GM20000 (cell line): ENCODE measurements at regions not wholly inside any gene's neighbourhood (a gene's known extent, or its start where the extent isn't known, plus 50 kb on each side); places are given as distances from the start of the nearest gene placed in this dataset.

Experiments
- DNase-seq: peaks from one replicate; pipeline ENCODE4 v3.0.0; 2012; ENCODE audit warnings: low spot score
- TF ChIP-seq, protein P1 (sequence below): IDR thresholded peaks from 2 replicates; pipeline ENCODE4 v1.5.1; 2012; ENCODE audit warnings: mild to moderate bottlenecking, control low read depth; ENCODE audit errors: extremely low read depth, missing control alignments

- TF ChIP-seq, protein P1, sequence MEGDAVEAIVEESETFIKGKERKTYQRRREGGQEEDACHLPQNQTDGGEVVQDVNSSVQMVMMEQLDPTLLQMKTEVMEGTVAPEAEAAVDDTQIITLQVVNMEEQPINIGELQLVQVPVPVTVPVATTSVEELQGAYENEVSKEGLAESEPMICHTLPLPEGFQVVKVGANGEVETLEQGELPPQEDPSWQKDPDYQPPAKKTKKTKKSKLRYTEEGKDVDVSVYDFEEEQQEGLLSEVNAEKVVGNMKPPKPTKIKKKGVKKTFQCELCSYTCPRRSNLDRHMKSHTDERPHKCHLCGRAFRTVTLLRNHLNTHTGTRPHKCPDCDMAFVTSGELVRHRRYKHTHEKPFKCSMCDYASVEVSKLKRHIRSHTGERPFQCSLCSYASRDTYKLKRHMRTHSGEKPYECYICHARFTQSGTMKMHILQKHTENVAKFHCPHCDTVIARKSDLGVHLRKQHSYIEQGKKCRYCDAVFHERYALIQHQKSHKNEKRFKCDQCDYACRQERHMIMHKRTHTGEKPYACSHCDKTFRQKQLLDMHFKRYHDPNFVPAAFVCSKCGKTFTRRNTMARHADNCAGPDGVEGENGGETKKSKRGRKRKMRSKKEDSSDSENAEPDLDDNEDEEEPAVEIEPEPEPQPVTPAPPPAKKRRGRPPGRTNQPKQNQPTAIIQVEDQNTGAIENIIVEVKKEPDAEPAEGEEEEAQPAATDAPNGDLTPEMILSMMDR: no peak
Measured at GRCh38 chr14:27056586-27056985, 458.8 kb upstream of the NOVA1 start.

GRCh38 chr14:27061299-27061698 is 463.5 kb upstream of the NOVA1 start:
- TF ChIP-seq, protein P1: no peak
- DNase-seq: no peak

More at GRCh38 chr14:27056586-27056985, 458.8 kb upstream of the NOVA1 start:
- DNase-seq: no peak

- TF ChIP-seq, protein P1: no peak
- DNase-seq: no peak
Measured at GRCh38 chr14:27063959-27064358, 466.1 kb upstream of the NOVA1 start.

GRCh38 chr14:27065886-27066285 is 468.1 kb upstream of the NOVA1 start:
- no peak for DNase-seq
- TF ChIP-seq, protein P1: no peak

GRCh38 chr14:27067961-27068360 is 470.1 kb upstream of the NOVA1 start:
- TF ChIP-seq, protein P1: no peak

GRCh38 chr14:27072589-27072988 is 474.8 kb upstream of the NOVA1 start:
- TF ChIP-seq, protein P1: no peak
- no peak for DNase-seq

More at GRCh38 chr14:27067961-27068360, 470.1 kb upstream of the NOVA1 start:
- DNase-seq: no peak

- no peak for DNase-seq
- TF ChIP-seq, protein P1: no peak
Measured at GRCh38 chr14:27075503-27075902, 477.7 kb upstream of the NOVA1 start.
